ENCODE measurements at regions not wholly inside any gene's neighbourhood (a gene's known extent, or its start where the extent isn't known, plus 50 kb on each side); places are given as distances from the start of the nearest gene placed in this dataset.

GRCh38 chr12:90899456-90900182 is 55.4 kb downstream of the CCER1 start:
- DNase-seq, result no peak

GRCh38 chr12:90897986-90898385 is 57.0 kb downstream of the CCER1 start:
- DNase-seq, result no peak

GRCh38 chr12:90897316-90897715 is 57.7 kb downstream of the CCER1 start:
- DNase-seq, result no peak

- DNase-seq, result no peak
Observed at GRCh38 chr12:90896821-90897220, 58.2 kb downstream of the CCER1 start.

- no peak for DNase-seq
Observed at GRCh38 chr12:90896164-90896563, 58.8 kb downstream of the CCER1 start.

- DNase-seq, result no peak
Observed at GRCh38 chr12:90888316-90888715, 66.7 kb downstream of the CCER1 start.

- no peak for DNase-seq
Observed at GRCh38 chr12:90883456-90883855, 71.5 kb downstream of the CCER1 start.

GRCh38 chr12:90871726-90872096 is 83.3 kb downstream of the CCER1 start:
- DNase-seq, result no peak

- DNase-seq, result no peak
Observed at GRCh38 chr12:90870971-90871725, 83.8 kb downstream of the CCER1 start.

GRCh38 chr12:90868626-90869025 is 86.3 kb downstream of the CCER1 start:
- no peak for DNase-seq

- no peak for DNase-seq
Observed at GRCh38 chr12:90859591-90859990, 95.4 kb downstream of the CCER1 start.

- no peak for DNase-seq
Observed at GRCh38 chr12:90858252-90858651, 96.7 kb downstream of the CCER1 start.

GRCh38 chr12:90855534-90855933 is 99.4 kb downstream of the CCER1 start:
- DNase-seq, result no peak

- DNase-seq, result no peak
Observed at GRCh38 chr12:90854136-90854689, 100.8 kb downstream of the CCER1 start.

GRCh38 chr12:90851800-90852718 is 102.9 kb downstream of the CCER1 start:
- no peak for DNase-seq

- DNase-seq, result no peak
Observed at GRCh38 chr12:90842477-90842876, 112.5 kb downstream of the CCER1 start.

GRCh38 chr12:90841336-90841735 is 113.6 kb downstream of the CCER1 start:
- DNase-seq, result no peak

- DNase-seq, result no peak
Observed at GRCh38 chr12:90839346-90839745, 115.6 kb downstream of the CCER1 start.

- no peak for DNase-seq
Observed at GRCh38 chr12:90836689-90837088, 118.3 kb downstream of the CCER1 start.

- no peak for DNase-seq
Observed at GRCh38 chr12:90833228-90833627, 121.7 kb downstream of the CCER1 start.

GRCh38 chr12:90832427-90832826 is 122.5 kb downstream of the CCER1 start:
- no peak for DNase-seq

GRCh38 chr12:90831712-90832111 is 123.3 kb downstream of the CCER1 start:
- no peak for DNase-seq

GRCh38 chr12:90829044-90829443 is 125.9 kb downstream of the CCER1 start:
- DNase-seq, result no peak
